ENCODE measurements at regions not wholly inside any gene's neighbourhood (a gene's known extent, or its start where the extent isn't known, plus 50 kb on each side); places are given as distances from the start of the nearest gene placed in this dataset.
"Not testable (repeated sequence)": the region's sequence is repeated elsewhere in the genome, so short reads cannot be mapped to it uniquely, and the experiment has no call there.

GRCh38 chr7:25696571-25696970, 455.4 kb upstream of the NFE2L3 start:
- no peak for DNase-seq

- no peak for DNase-seq
These were observed 453.4 kb upstream of the NFE2L3 start for GRCh38 chr7:25698451-25699113.

- not testable (repeated sequence) for DNase-seq
These were observed 451.9 kb upstream of the NFE2L3 start for GRCh38 chr7:25700141-25700540.

GRCh38 chr7:25704413-25704812, 447.6 kb upstream of the NFE2L3 start:
- DNase-seq = no peak

GRCh38 chr7:25706764-25707163, 445.2 kb upstream of the NFE2L3 start:
- DNase-seq = no peak

- DNase-seq = no peak
These were observed 444.0 kb upstream of the NFE2L3 start for GRCh38 chr7:25707768-25708620.

GRCh38 chr7:25710959-25711358, 441.0 kb upstream of the NFE2L3 start:
- DNase-seq = no peak

GRCh38 chr7:25711940-25712339, 440.1 kb upstream of the NFE2L3 start:
- no peak for DNase-seq

GRCh38 chr7:25712500-25712899, 439.5 kb upstream of the NFE2L3 start:
- no peak for DNase-seq

GRCh38 chr7:25714013-25714412, 438.0 kb upstream of the NFE2L3 start:
- no peak for DNase-seq

GRCh38 chr7:25716421-25716820, 435.6 kb upstream of the NFE2L3 start:
- no peak for DNase-seq

GRCh38 chr7:25718596-25718995, 433.4 kb upstream of the NFE2L3 start:
- DNase-seq = no peak

GRCh38 chr7:25719190-25719896, 432.7 kb upstream of the NFE2L3 start:
- DNase-seq = no peak

GRCh38 chr7:25720427-25720826, 431.6 kb upstream of the NFE2L3 start:
- peak in 1 of 56 donors; percentile 1 for DNase-seq

GRCh38 chr7:25722856-25723255, 429.1 kb upstream of the NFE2L3 start:
- DNase-seq = no peak

GRCh38 chr7:25725451-25725850, 426.5 kb upstream of the NFE2L3 start:
- no peak for DNase-seq

- DNase-seq = no peak
These were observed 425.7 kb upstream of the NFE2L3 start for GRCh38 chr7:25726170-25726780.

- DNase-seq = no peak
These were observed 425.2 kb upstream of the NFE2L3 start for GRCh38 chr7:25726781-25727311.

- no peak for DNase-seq
These were observed 424.6 kb upstream of the NFE2L3 start for GRCh38 chr7:25727446-25727845.

GRCh38 chr7:25727876-25728275, 424.1 kb upstream of the NFE2L3 start:
- DNase-seq = no peak

GRCh38 chr7:25731068-25731845, 420.7 kb upstream of the NFE2L3 start:
- DNase-seq = no peak
